NCI-H69 (cell line): ENCODE measurements at regions not wholly inside any gene's neighbourhood (a gene's known extent, or its start where the extent isn't known, plus 50 kb on each side); places are given as distances from the start of the nearest gene placed in this dataset.

Source experiments
- DNase-seq: peaks from one replicate; lab custom pipeline; 2025; lab: John Stamatoyannopoulos, UW

GRCh38 chr2:119049968-119050704 lies 108.1 kb downstream of the MARCO start:
- peak; percentile 65 for DNase-seq
